A673 (cell line): ENCODE measurements at regions not wholly inside any gene's neighbourhood (a gene's known extent, or its start where the extent isn't known, plus 50 kb on each side); places are given as distances from the start of the nearest gene placed in this dataset.

Experiments used
- BruUV-seq: library from RNA; stranded (reverse); fragments of 400-500 nt; replicated peaks from 2 replicates; lab custom pipeline; 2021; lab: Mats Ljungman, UMichigan
- CTCF ChIA-PET: fragments of 300-600 bp; sonication (Branson Sonifier 250); formaldehyde crosslinking; loops from one replicate; lab custom pipeline; 2022; ENCODE audit warnings: antibody characterized with exemption; lab: Charles Lee
- POLR2A ChIA-PET: fragments of 300-600 bp; sonication (Branson Sonifier 250); formaldehyde crosslinking; loops from one replicate; lab custom pipeline; 2022; ENCODE audit warnings: antibody characterized with exemption; ENCODE audit not compliant: low non-redundant PET; lab: Charles Lee
- DNase-seq: peaks from one replicate; pipeline ENCODE4 v3.0.0-alpha.2; 2015; ENCODE audit warnings: low spot score
- H3K27ac ChIP-seq: fragments of 200-600 bp; sonication (generic); 2 replicates; pipeline ENCODE4 v1.5.1; 2016; ENCODE audit warnings: mixed run types, low read depth, mild to moderate bottlenecking, mixed read lengths, antibody characterized with exemption, low read length; ENCODE audit not compliant: poor library complexity, severe bottlenecking
- H3K27me3 ChIP-seq: fragments of 200-600 bp; sonication (generic); replicated peaks from 2 replicates; pipeline ENCODE4 v1.6.1; 2017; ENCODE audit warnings: mixed run types, low read depth, mild to moderate bottlenecking, mixed read lengths, antibody characterized with exemption, low read length; ENCODE audit not compliant: insufficient read depth, poor library complexity
- H3K36me3 ChIP-seq: fragments of 200-600 bp; sonication (generic); 2 replicates; pipeline ENCODE4 v1.6.1; 2016; ENCODE audit warnings: mixed run types, mild to moderate bottlenecking, mixed read lengths, antibody characterized with exemption, low read length; ENCODE audit not compliant: insufficient read depth, poor library complexity, severe bottlenecking
- H3K4me1 ChIP-seq: fragments of 200-600 bp; sonication (generic); 2 replicates; pipeline ENCODE4 v1.6.1; 2017; ENCODE audit warnings: mixed run types, mild to moderate bottlenecking, mixed read lengths, antibody characterized with exemption, low read length; ENCODE audit not compliant: insufficient read depth, poor library complexity, severe bottlenecking
- H3K4me3 ChIP-seq: fragments of 200-600 bp; sonication (generic); 2 replicates; pipeline ENCODE4 v1.5.1; 2016; ENCODE audit warnings: low read depth, mixed run types, mild to moderate bottlenecking, mixed read lengths, low read length; ENCODE audit not compliant: poor library complexity, severe bottlenecking
- H3K9me3 ChIP-seq: fragments of 200-600 bp; sonication (generic); 2 replicates; pipeline ENCODE4 v1.6.1; 2016; ENCODE audit warnings: mixed run types, low read depth, mild to moderate bottlenecking, mixed read lengths, antibody characterized with exemption, low read length; ENCODE audit not compliant: poor library complexity, severe bottlenecking
- CTCF ChIP-seq: fragments of 300-800, 200-600 bp; sonication (generic); conservative IDR thresholded peaks from 2 replicates; pipeline ENCODE4 v1.5.1; 2017; ENCODE audit warnings: low read depth, mild to moderate bottlenecking, antibody characterized with exemption, low read length, moderate library complexity, mixed read lengths
- EZH2 ChIP-seq: fragments of 200-600 bp; sonication (generic); IDR thresholded peaks from 2 replicates; pipeline ENCODE4 v1.6.1; 2017; ENCODE audit warnings: borderline replicate concordance, low read depth, mild to moderate bottlenecking, mixed read lengths, antibody characterized with exemption, low read length; ENCODE audit not compliant: poor library complexity, severe bottlenecking
- intact Hi-C: fragments of 100-400 bp; cut with micrococcal nuclease; formaldehyde crosslinking; loops from one replicate; pipeline ENCODE4 v1.10.0; 2022; ENCODE audit not compliant: unreplicated experiment

GRCh38 chr3:188085584-188086560 lies 68.1 kb upstream of the LPP start:
- POLR2A ChIA-PET: no interaction called here
- no peak overlapping the region for H3K4me3 ChIP-seq
- no peaks in the 10 kb centered on the region for H3K36me3 ChIP-seq
- TF ChIP-seq EZH2: no peak
- TF ChIP-seq CTCF: no peak
- H3K27ac ChIP-seq: no peak overlapping the region
- intact Hi-C loops: no loop called here
- no peaks in the 10 kb centered on the region for H3K4me1 ChIP-seq
- no peaks in the 10 kb centered on the region for H3K27me3 ChIP-seq
- no peaks in the 10 kb centered on the region for H3K9me3 ChIP-seq
- no TSS peak for BruUV-seq
- CTCF ChIA-PET: no interaction called here
- no peak for DNase-seq

GRCh38 chr3:188088948-188089685 lies 64.8 kb upstream of the LPP start:
- POLR2A ChIA-PET: no interaction called here
- DNase-seq: peak; percentile 5
- intact Hi-C loops: no loop called here
- no peak for TF ChIP-seq EZH2
- no peak for TF ChIP-seq CTCF
- Histone ChIP-seq H3K27me3 (no peaks in the 10 kb centered on the region), H3K9me3 (no peaks in the 10 kb centered on the region), H3K27ac (no peak overlapping the region), H3K36me3 (no peaks in the 10 kb centered on the region), H3K4me1 (no peaks in the 10 kb centered on the region), H3K4me3 (no peak overlapping the region)
- CTCF ChIA-PET: no interaction called here
- BruUV-seq: no TSS peak

- intact Hi-C loops: no loop called here
- CTCF ChIA-PET: no interaction called here
- TF ChIP-seq CTCF (no peak), EZH2 (no peak)
- Histone ChIP-seq H3K27me3 (no peaks in the 10 kb centered on the region), H3K9me3 (no peaks in the 10 kb centered on the region), H3K27ac (no peak overlapping the region), H3K4me3 (no peak overlapping the region), H3K36me3 (no peaks in the 10 kb centered on the region), H3K4me1 (no peaks in the 10 kb centered on the region)
- POLR2A ChIA-PET: no interaction called here
- no peak for DNase-seq
- no TSS peak for BruUV-seq
These were observed 63.2 kb upstream of the LPP start for GRCh38 chr3:188090620-188091309.
